HG03139 (cell line): ENCODE measurements at regions not wholly inside any gene's neighbourhood (a gene's known extent, or its start where the extent isn't known, plus 50 kb on each side); places are given as distances from the start of the nearest gene placed in this dataset.
"Not testable (repeated sequence)": the region's sequence is repeated elsewhere in the genome, so short reads cannot be mapped to it uniquely, and the experiment has no call there.

ENCODE experiments used
- ATAC-seq: cut with Tn5 transposase; IDR thresholded peaks from one replicate; pipeline ENCODE4 v1.9.1; 2021; ENCODE audit not compliant: unreplicated experiment

- ATAC-seq, result no peak
These were observed 295.5 kb upstream of the BOD1L1 start for GRCh38 chr4:13922873-13923645.

- ATAC-seq, result not testable (repeated sequence)
These were observed 297.4 kb upstream of the BOD1L1 start for GRCh38 chr4:13924900-13925299.

- no peak for ATAC-seq
These were observed 300.7 kb upstream of the BOD1L1 start for GRCh38 chr4:13928214-13928613.

- ATAC-seq, result no peak
These were observed 302.6 kb upstream of the BOD1L1 start for GRCh38 chr4:13930155-13930554.

- ATAC-seq, result no peak
These were observed 305.7 kb upstream of the BOD1L1 start for GRCh38 chr4:13933191-13933590.

GRCh38 chr4:13938299-13938698, 310.8 kb upstream of the BOD1L1 start:
- no peak for ATAC-seq

GRCh38 chr4:13940921-13941320, 313.4 kb upstream of the BOD1L1 start:
- ATAC-seq, result no peak

GRCh38 chr4:13942977-13943376, 315.5 kb upstream of the BOD1L1 start:
- no peak for ATAC-seq

- ATAC-seq, result no peak
These were observed 316.6 kb upstream of the BOD1L1 start for GRCh38 chr4:13944095-13944511.

- no peak for ATAC-seq
These were observed 320.4 kb upstream of the BOD1L1 start for GRCh38 chr4:13947921-13948320.

- no peak for ATAC-seq
These were observed 323.0 kb upstream of the BOD1L1 start for GRCh38 chr4:13950491-13950890.

GRCh38 chr4:13953083-13953482, 325.6 kb upstream of the BOD1L1 start:
- no peak for ATAC-seq

GRCh38 chr4:13955551-13955950, 328.0 kb upstream of the BOD1L1 start:
- ATAC-seq, result no peak

- no peak for ATAC-seq
These were observed 329.4 kb upstream of the BOD1L1 start for GRCh38 chr4:13956947-13957346.

- ATAC-seq, result no peak
These were observed 330.3 kb upstream of the BOD1L1 start for GRCh38 chr4:13957871-13958270.

- no peak for ATAC-seq
These were observed 336.1 kb upstream of the BOD1L1 start for GRCh38 chr4:13963601-13964000.

- no peak for ATAC-seq
These were observed 339.0 kb upstream of the BOD1L1 start for GRCh38 chr4:13966231-13967195.

GRCh38 chr4:13968723-13969122, 341.2 kb upstream of the BOD1L1 start:
- no peak for ATAC-seq

GRCh38 chr4:13970349-13970748, 342.8 kb upstream of the BOD1L1 start:
- ATAC-seq, result no peak

- ATAC-seq, result no peak
These were observed 350.2 kb upstream of the BOD1L1 start for GRCh38 chr4:13977746-13978145.

- ATAC-seq, result peak; percentile 80
These were observed 353.1 kb upstream of the BOD1L1 start for GRCh38 chr4:13980317-13981310.
